CD14-positive monocyte (primary cell): ENCODE measurements at regions not wholly inside any gene's neighbourhood (a gene's known extent, or its start where the extent isn't known, plus 50 kb on each side); places are given as distances from the start of the nearest gene placed in this dataset.
"Not testable (repeated sequence)": the region's sequence is repeated elsewhere in the genome, so short reads cannot be mapped to it uniquely, and the experiment has no call there.

Source experiments
- DNase-seq, 3 donors: peaks; one replicate each; pipeline ENCODE4 v3.0.0-alpha.2; 2011 to 2022
- H2AFZ ChIP-seq: 2 replicates; pipeline ENCODE4 v1.6.0; 2012; ENCODE audit warnings: mild to moderate bottlenecking, low read depth, low read length, inconsistent platforms; ENCODE audit not compliant: insufficient read depth, poor library complexity, severe bottlenecking
- H3K27ac ChIP-seq, 2 donors: 1 replicate in 1 of 2; 2 replicates in 1 of 2; pipeline ENCODE4 v1.5.1; 2012 to 2013; ENCODE audit warnings: low read length in 2 of 2, control low read depth in 1 of 2, inconsistent platforms in 1 of 2, low read depth in 1 of 2, mild to moderate bottlenecking in 1 of 2
- H3K27me3 ChIP-seq, 2 donors: one replicate each; pipeline versions ENCODE4 v1.6.0 to v1.6.1; 2011 to 2013; ENCODE audit warnings: low read length in 2 of 2; ENCODE audit not compliant: control insufficient read depth in 2 of 2, insufficient read depth in 2 of 2
- H3K36me3 ChIP-seq, 2 donors: replicated peaks in 1 of 2; 1 replicate in 1 of 2; 2 replicates in 1 of 2; pipeline versions ENCODE4 v1.5.1 to v1.6.1; 2012 to 2013; ENCODE audit warnings: low read length in 2 of 2, control low read depth in 1 of 2, inconsistent platforms in 1 of 2, mild to moderate bottlenecking in 1 of 2; ENCODE audit not compliant: insufficient read depth in 2 of 2, control insufficient read depth in 1 of 2
- H3K4me1 ChIP-seq, 2 donors: 1 replicate in 1 of 2; 2 replicates in 1 of 2; pipeline versions ENCODE4 v1.5.1 to v1.6.1; 2012 to 2013; ENCODE audit warnings: low read length in 2 of 2, control low read depth in 1 of 2, inconsistent platforms in 1 of 2, mild to moderate bottlenecking in 1 of 2, moderate library complexity in 1 of 2; ENCODE audit not compliant: insufficient read depth in 2 of 2, control insufficient read depth in 1 of 2
- H3K4me2 ChIP-seq: replicated peaks from 2 replicates; pipeline ENCODE3; 2012; ENCODE audit warnings: low read length, moderate library complexity, mild to moderate bottlenecking; ENCODE audit not compliant: poor library complexity, severe bottlenecking; ENCODE audit errors: extremely low read depth
- H3K4me3 ChIP-seq, 3 experiments: fragments of 200-600 bp in 1 of 3; sonication (generic) in 1 of 3; replicated peaks in 1 of 3; 1 replicate in 2 of 3; 2 replicates in 1 of 3; pipeline ENCODE4 v1.5.1; 2011 to 2013; ENCODE audit warnings: low read length in 3 of 3, mild to moderate bottlenecking in 3 of 3, control low read depth in 2 of 3, low read depth in 2 of 3, inconsistent platforms in 1 of 3, moderate library complexity in 1 of 3
- H3K79me2 ChIP-seq: 2 replicates; pipeline ENCODE4 v1.6.0; 2012; ENCODE audit warnings: mild to moderate bottlenecking, control low read depth, inconsistent platforms, low read length, moderate library complexity; ENCODE audit not compliant: insufficient read depth
- H3K9ac ChIP-seq: 2 replicates; pipeline ENCODE4 v1.6.0; 2017; ENCODE audit warnings: low read length, mild to moderate bottlenecking; ENCODE audit not compliant: insufficient read depth, poor library complexity, severe bottlenecking
- H3K9me3 ChIP-seq, 2 donors: replicated peaks in 1 of 2; 1 replicate in 1 of 2; 2 replicates in 1 of 2; pipeline versions ENCODE4 v1.5.1 to v1.6.1; 2012 to 2013; ENCODE audit warnings: low read length in 2 of 2, control low read depth in 1 of 2; ENCODE audit not compliant: control insufficient read depth in 1 of 2, insufficient read depth in 1 of 2
- H4K20me1 ChIP-seq: 2 replicates; pipeline ENCODE4 v1.6.0; 2012; ENCODE audit warnings: mild to moderate bottlenecking, low read length, control low read depth, moderate library complexity; ENCODE audit not compliant: insufficient read depth
- H3K27ac Mint-ChIP-seq, 7 donors: one replicate each; pipeline ENCODE4 v1.8.0; 2020; ENCODE audit warnings: mild to moderate bottlenecking in 7 of 7, mixed read lengths in 7 of 7, moderate library complexity in 6 of 7, inconsistent platforms in 2 of 7
- H3K27me3 Mint-ChIP-seq, 3 donors: one replicate each; pipeline ENCODE4 v1.8.0; 2021 to 2022; ENCODE audit warnings: low read depth in 3 of 3, mild to moderate bottlenecking in 3 of 3, mixed read lengths in 3 of 3, moderate library complexity in 3 of 3, inconsistent platforms in 1 of 3
- H3K36me3 Mint-ChIP-seq, 2 donors: one replicate each; pipeline ENCODE4 v1.8.0; 2020; ENCODE audit warnings: mixed read lengths in 2 of 2, inconsistent platforms in 1 of 2, mild to moderate bottlenecking in 1 of 2
- H3K4me1 Mint-ChIP-seq: one replicate; pipeline ENCODE4 v1.8.0; 2020; ENCODE audit warnings: mild to moderate bottlenecking, mixed read lengths
- H3K4me3 Mint-ChIP-seq, 2 donors: one replicate each; pipeline ENCODE4 v1.8.0; 2020; ENCODE audit warnings: mild to moderate bottlenecking in 2 of 2, mixed read lengths in 2 of 2, moderate library complexity in 1 of 2
- H3K9me3 Mint-ChIP-seq, 7 donors: one replicate each; pipeline ENCODE4 v1.8.0; 2020 to 2022; ENCODE audit warnings: mixed read lengths in 7 of 7, mild to moderate bottlenecking in 6 of 7, moderate library complexity in 6 of 7, inconsistent platforms in 2 of 7
- WGBS: methylation state at CpG from one replicate; pipeline ENCODE4 v1.1.5; 2013; ENCODE audit warnings: missing lambda C conversion rate; ENCODE audit not compliant: insufficient coverage; 5-methylcytosine and 5-hydroxymethylcytosine counted together
- intact Hi-C, 2 donors: fragments of 100-400 bp; cut with micrococcal nuclease; formaldehyde crosslinking; loops; one replicate each; pipeline versions ENCODE4 v1.15.0 to v1.15.1; 2023
- TF ChIP-seq, protein P1 (sequence below): fragments of 200-600 bp; IDR thresholded peaks from one replicate; pipeline ENCODE4 v1.8.0; 2022; ENCODE audit warnings: antibody characterized with exemption, mild to moderate bottlenecking

- Histone ChIP-seq H3K36me3 (no peaks in the 10 kb centered on the region), H3K27ac (no peak overlapping the region), H3K4me3 (no peak overlapping the region), H3K4me1 (no peaks in the 10 kb centered on the region), H3K9me3 (peaks cover 18 to 21% of the 10 kb centered on the region in 2 donors), H2AFZ (no peak overlapping the region), H3K27me3 (no peaks in the 10 kb centered on the region), H3K79me2 (no peaks in the 10 kb centered on the region), H4K20me1 (no peaks in the 10 kb centered on the region), H3K9ac (no peak overlapping the region), H3K4me2 (no peak overlapping the region)
- 82% methylated on average over 5 of the region's 5 CpGs for WGBS
- DNase-seq = no peak
- Mint-ChIP-seq H3K9me3 (peaks cover 4 to 16% (median 10%) of the 10 kb centered on the region in 7 donors), H3K27me3 (no peaks in the 10 kb centered on the region), H3K36me3 (no peaks in the 10 kb centered on the region), H3K27ac (no peak overlapping the region), H3K4me1 (no peaks in the 10 kb centered on the region), H3K4me3 (no peak overlapping the region)
- intact Hi-C loops = no loop called here
- TF ChIP-seq, protein P1, sequence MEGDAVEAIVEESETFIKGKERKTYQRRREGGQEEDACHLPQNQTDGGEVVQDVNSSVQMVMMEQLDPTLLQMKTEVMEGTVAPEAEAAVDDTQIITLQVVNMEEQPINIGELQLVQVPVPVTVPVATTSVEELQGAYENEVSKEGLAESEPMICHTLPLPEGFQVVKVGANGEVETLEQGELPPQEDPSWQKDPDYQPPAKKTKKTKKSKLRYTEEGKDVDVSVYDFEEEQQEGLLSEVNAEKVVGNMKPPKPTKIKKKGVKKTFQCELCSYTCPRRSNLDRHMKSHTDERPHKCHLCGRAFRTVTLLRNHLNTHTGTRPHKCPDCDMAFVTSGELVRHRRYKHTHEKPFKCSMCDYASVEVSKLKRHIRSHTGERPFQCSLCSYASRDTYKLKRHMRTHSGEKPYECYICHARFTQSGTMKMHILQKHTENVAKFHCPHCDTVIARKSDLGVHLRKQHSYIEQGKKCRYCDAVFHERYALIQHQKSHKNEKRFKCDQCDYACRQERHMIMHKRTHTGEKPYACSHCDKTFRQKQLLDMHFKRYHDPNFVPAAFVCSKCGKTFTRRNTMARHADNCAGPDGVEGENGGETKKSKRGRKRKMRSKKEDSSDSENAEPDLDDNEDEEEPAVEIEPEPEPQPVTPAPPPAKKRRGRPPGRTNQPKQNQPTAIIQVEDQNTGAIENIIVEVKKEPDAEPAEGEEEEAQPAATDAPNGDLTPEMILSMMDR = no peak
Measured at GRCh38 chr12:78279567-78279966, 448.9 kb downstream of the NAV3 start.

GRCh38 chr12:78281102-78281501, 450.4 kb downstream of the NAV3 start:
- H3K36me3 Mint-ChIP-seq, H3K4me3 Mint-ChIP-seq, H3K27me3 Mint-ChIP-seq, H3K79me2 ChIP-seq, H3K27ac Mint-ChIP-seq, H2AFZ ChIP-seq, H3K4me2 ChIP-seq, H3K4me1 ChIP-seq, H3K36me3 ChIP-seq, H4K20me1 ChIP-seq, H3K4me3 ChIP-seq, H3K27me3 ChIP-seq, H3K9ac ChIP-seq, DNase-seq, H3K4me1 Mint-ChIP-seq, intact Hi-C loops, H3K27ac ChIP-seq: not testable (repeated sequence)
- H3K9me3 ChIP-seq = peaks cover 17 to 18% of the 10 kb centered on the region in 2 donors
- peaks cover 4 to 13% (median 9%) of the 10 kb centered on the region in 7 donors for H3K9me3 Mint-ChIP-seq
- whole genome bisulfite sequencing = 75% methylated on average over 1 of the region's 2 CpGs
